K562 (cell line): ENCODE measurements at regions not wholly inside any gene's neighbourhood (a gene's known extent, or its start where the extent isn't known, plus 50 kb on each side); places are given as distances from the start of the nearest gene placed in this dataset.
A peak's percentile ranks its signal among the peaks of the same experiment; 100 is the strongest.

Experiments used
- CREM ChIP-seq: IDR thresholded peaks from 2 replicates; pipeline ENCODE4 v1.6.1; 2014; ENCODE audit warnings: antibody characterized with exemption, low read depth
- ESRRB ChIP-seq: fragments of 250-450 bp; sonication (Bioruptor Pico); IDR thresholded peaks from 2 replicates; pipeline ENCODE4 v1.5.0; 2020; ENCODE audit warnings: mild to moderate bottlenecking, moderate library complexity, borderline replicate concordance
- FOSL1 ChIP-seq: fragments of 200-800 bp; sonication (Bioruptor generic); conservative IDR thresholded peaks from 2 replicates; pipeline ENCODE4 v1.6.1; 2016; ENCODE audit warnings: missing genetic modification characterization, missing compliant biosample characterization
- FOXO4 ChIP-seq: fragments of 450-650 bp; formaldehyde crosslinking; IDR thresholded peaks from 2 replicates; pipeline ENCODE4 v1.4.0; 2020; ENCODE audit warnings: mild to moderate bottlenecking, moderate library complexity
- KAT8 ChIP-seq: fragments of 450-650 bp; IDR thresholded peaks from 2 replicates; pipeline ENCODE4 v1.6.1; 2016; ENCODE audit warnings: low read depth, mild to moderate bottlenecking
- LARP7 ChIP-seq: fragments of 450-650 bp; IDR thresholded peaks from 2 replicates; pipeline ENCODE4 v1.6.1; 2016
- MEIS2 ChIP-seq: fragments of 450-650 bp; IDR thresholded peaks from 2 replicates; pipeline ENCODE4 v1.6.1; 2014; ENCODE audit warnings: mild to moderate bottlenecking; ENCODE audit not compliant: partially characterized antibody
- NBN ChIP-seq: fragments of 450-650 bp; IDR thresholded peaks from 2 replicates; pipeline ENCODE4 v1.6.1; 2016; ENCODE audit warnings: low read depth, mild to moderate bottlenecking
- PHTF2 ChIP-seq: fragments of 250-450 bp; sonication (Bioruptor Pico); IDR thresholded peaks from 2 replicates; pipeline ENCODE4 v1.5.0; 2021; ENCODE audit warnings: mild to moderate bottlenecking
- RBM39 ChIP-seq: fragments of 200-400 bp; formaldehyde crosslinking; optimal IDR thresholded peaks from 2 replicates; pipeline ENCODE3; 2018; ENCODE audit warnings: low read depth, low read length
- SMARCA5 ChIP-seq: fragments of 450-650 bp; IDR thresholded peaks from 2 replicates; pipeline ENCODE4 v1.6.1; 2016
- SMC3 ChIP-seq: conservative IDR thresholded peaks from 2 replicates; pipeline ENCODE4 v1.6.1; 2011; ENCODE audit warnings: low read depth, low read length, improper control_type of control experiment; ENCODE audit not compliant: insufficient read depth
- TCFL5 ChIP-seq: fragments of 250-450 bp; sonication (Bioruptor Pico); conservative IDR thresholded peaks from 2 replicates; pipeline ENCODE4 v1.6.1; 2021; ENCODE audit warnings: mild to moderate bottlenecking, moderate library complexity, matching md5 sums
- ZNF184 ChIP-seq: sonication (generic); formaldehyde crosslinking; IDR thresholded peaks from 2 replicates; pipeline ENCODE4 v1.5.0; 2020; ENCODE audit warnings: missing genetic modification reagents
- ZNF24 ChIP-seq: fragments of 450-650 bp; IDR thresholded peaks from 2 replicates; pipeline ENCODE4 v1.6.1; 2016
- ZNF586 ChIP-seq: fragments of 450-650 bp; formaldehyde crosslinking; conservative IDR thresholded peaks from 2 replicates; pipeline ENCODE4 v1.4.0; 2020; ENCODE audit warnings: mild to moderate bottlenecking, moderate library complexity
- ZNF766 ChIP-seq: fragments of 200-800 bp; sonication (Bioruptor generic); conservative IDR thresholded peaks from 2 replicates; pipeline ENCODE4 v1.6.1; 2016; ENCODE audit warnings: missing genetic modification characterization, missing compliant biosample characterization
- ZNF785 ChIP-seq: fragments of 250-450 bp; sonication (Bioruptor Pico); IDR thresholded peaks from 2 replicates; pipeline ENCODE4 v1.4.0; 2020; ENCODE audit warnings: mild to moderate bottlenecking
- TF ChIP-seq, protein P1 (sequence below): fragments of 200-400 bp; formaldehyde crosslinking; IDR thresholded peaks from 2 replicates; pipeline ENCODE4 v1.6.1; 2017; ENCODE audit warnings: mild to moderate bottlenecking, low read depth, low read length, moderate library complexity
- TF ChIP-seq, protein P2 (sequence below): IDR thresholded peaks from 2 replicates; pipeline ENCODE4 v1.6.1; 2011; ENCODE audit not compliant: insufficient read length; ENCODE audit errors: extremely low read depth
- TF ChIP-seq, protein P3 (sequence below), 2 experiments: IDR thresholded peaks in 1 of 2; conservative IDR thresholded peaks in 1 of 2; 2 replicates each; pipeline ENCODE4 v1.6.1; 2016; ENCODE audit warnings: low read depth in 2 of 2, mild to moderate bottlenecking in 1 of 2, missing compliant biosample characterization in 1 of 2, missing genetic modification characterization in 1 of 2, moderate library complexity in 1 of 2

GRCh38 chr3:20324664-20325478 lies 138.9 kb upstream of the SGO1 start (continued):
- TF ChIP-seq, protein P1, sequence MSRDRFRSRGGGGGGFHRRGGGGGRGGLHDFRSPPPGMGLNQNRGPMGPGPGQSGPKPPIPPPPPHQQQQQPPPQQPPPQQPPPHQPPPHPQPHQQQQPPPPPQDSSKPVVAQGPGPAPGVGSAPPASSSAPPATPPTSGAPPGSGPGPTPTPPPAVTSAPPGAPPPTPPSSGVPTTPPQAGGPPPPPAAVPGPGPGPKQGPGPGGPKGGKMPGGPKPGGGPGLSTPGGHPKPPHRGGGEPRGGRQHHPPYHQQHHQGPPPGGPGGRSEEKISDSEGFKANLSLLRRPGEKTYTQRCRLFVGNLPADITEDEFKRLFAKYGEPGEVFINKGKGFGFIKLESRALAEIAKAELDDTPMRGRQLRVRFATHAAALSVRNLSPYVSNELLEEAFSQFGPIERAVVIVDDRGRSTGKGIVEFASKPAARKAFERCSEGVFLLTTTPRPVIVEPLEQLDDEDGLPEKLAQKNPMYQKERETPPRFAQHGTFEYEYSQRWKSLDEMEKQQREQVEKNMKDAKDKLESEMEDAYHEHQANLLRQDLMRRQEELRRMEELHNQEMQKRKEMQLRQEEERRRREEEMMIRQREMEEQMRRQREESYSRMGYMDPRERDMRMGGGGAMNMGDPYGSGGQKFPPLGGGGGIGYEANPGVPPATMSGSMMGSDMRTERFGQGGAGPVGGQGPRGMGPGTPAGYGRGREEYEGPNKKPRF: no peak
- TF ChIP-seq NBN: peak; percentile 74; the same call in 1 of the 2 replicates
- TF ChIP-seq ZNF586 (CRISPR knock-in tag): no peak
- no peak for TF ChIP-seq KAT8
- peak; percentile 61 for TF ChIP-seq MEIS2
- TF ChIP-seq SMC3: no peak
- TF ChIP-seq, protein P2, sequence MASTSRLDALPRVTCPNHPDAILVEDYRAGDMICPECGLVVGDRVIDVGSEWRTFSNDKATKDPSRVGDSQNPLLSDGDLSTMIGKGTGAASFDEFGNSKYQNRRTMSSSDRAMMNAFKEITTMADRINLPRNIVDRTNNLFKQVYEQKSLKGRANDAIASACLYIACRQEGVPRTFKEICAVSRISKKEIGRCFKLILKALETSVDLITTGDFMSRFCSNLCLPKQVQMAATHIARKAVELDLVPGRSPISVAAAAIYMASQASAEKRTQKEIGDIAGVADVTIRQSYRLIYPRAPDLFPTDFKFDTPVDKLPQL: no peak
- TF ChIP-seq LARP7: no peak
- TF ChIP-seq FOXO4 (CRISPR knock-in tag): no peak
- TF ChIP-seq ZNF24: no peak
- no peak for TF ChIP-seq CREM
- TF ChIP-seq RBM39: no peak
- 0 out of 2 replicates have a peak, but pooled peaks have one; percentile 23 for TF ChIP-seq ZNF766 (CRISPR knock-in tag)
- no peak for TF ChIP-seq SMARCA5
- TF ChIP-seq ESRRB: no peak
- TF ChIP-seq ZNF785: no peak
- TF ChIP-seq FOSL1 (tag): peak; percentile 30; the same call in 1 of the 2 replicates
- TF ChIP-seq TCFL5 (CRISPR knock-in tag): no peak
- TF ChIP-seq PHTF2 (CRISPR knock-in tag): no peak
- TF ChIP-seq, protein P3, sequence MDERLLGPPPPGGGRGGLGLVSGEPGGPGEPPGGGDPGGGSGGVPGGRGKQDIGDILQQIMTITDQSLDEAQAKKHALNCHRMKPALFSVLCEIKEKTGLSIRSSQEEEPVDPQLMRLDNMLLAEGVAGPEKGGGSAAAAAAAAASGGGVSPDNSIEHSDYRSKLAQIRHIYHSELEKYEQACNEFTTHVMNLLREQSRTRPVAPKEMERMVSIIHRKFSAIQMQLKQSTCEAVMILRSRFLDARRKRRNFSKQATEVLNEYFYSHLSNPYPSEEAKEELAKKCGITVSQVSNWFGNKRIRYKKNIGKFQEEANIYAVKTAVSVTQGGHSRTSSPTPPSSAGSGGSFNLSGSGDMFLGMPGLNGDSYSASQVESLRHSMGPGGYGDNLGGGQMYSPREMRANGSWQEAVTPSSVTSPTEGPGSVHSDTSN (CRISPR knock-in tag; IDR thresholded peaks at IDR 0.05; ENCODE audit: low read depth): no peak
- TF ChIP-seq, protein P3 (tag; conservative IDR thresholded peaks at IDR 0.05; ENCODE audit: low read depth): no peak
- no peak for TF ChIP-seq ZNF184 (CRISPR knock-in tag)
